Calu3 (cell line): ENCODE measurements at regions not wholly inside any gene's neighbourhood (a gene's known extent, or its start where the extent isn't known, plus 50 kb on each side); places are given as distances from the start of the nearest gene placed in this dataset.

Source experiments
- BruUV-seq: library from RNA; stranded (reverse); fragments of 400-500 nt; replicated peaks from 2 replicates; lab custom pipeline; 2021; lab: Mats Ljungman, UMichigan
- CTCF ChIA-PET: fragments of 300-600 bp; sonication (Branson Sonifier 250); formaldehyde crosslinking; loops from one replicate; lab custom pipeline; 2022; ENCODE audit warnings: antibody characterized with exemption; lab: Charles Lee
- DNase-seq: peaks from one replicate; pipeline ENCODE4 v3.0.0; 2022
- H3K27ac Mint-ChIP-seq: one replicate; pipeline ENCODE4 v1.8.0; 2022; ENCODE audit warnings: mixed read lengths; ENCODE audit not compliant: unreplicated experiment
- H3K27me3 Mint-ChIP-seq: one replicate; pipeline ENCODE4 v1.8.0; 2022; ENCODE audit warnings: mixed read lengths; ENCODE audit not compliant: unreplicated experiment
- H3K36me3 Mint-ChIP-seq: one replicate; pipeline ENCODE4 v1.8.0; 2022; ENCODE audit warnings: mild to moderate bottlenecking, moderate library complexity, mixed read lengths; ENCODE audit not compliant: insufficient read depth, unreplicated experiment
- H3K4me1 Mint-ChIP-seq: one replicate; pipeline ENCODE4 v1.8.0; 2022; ENCODE audit warnings: mild to moderate bottlenecking, low read depth, mixed read lengths; ENCODE audit not compliant: unreplicated experiment
- H3K4me3 Mint-ChIP-seq: one replicate; pipeline ENCODE4 v1.8.0; 2022; ENCODE audit warnings: mild to moderate bottlenecking, low read depth, moderate library complexity, mixed read lengths; ENCODE audit not compliant: unreplicated experiment
- H3K9me3 Mint-ChIP-seq: one replicate; pipeline ENCODE4 v1.8.0; 2022; ENCODE audit warnings: low read depth, mixed read lengths; ENCODE audit not compliant: unreplicated experiment
- intact Hi-C: fragments of 100-400 bp; cut with micrococcal nuclease; formaldehyde crosslinking; loops from one replicate; pipeline ENCODE4 v1.10.0; 2022; ENCODE audit not compliant: unreplicated experiment
- TF ChIP-seq, protein P1 (sequence below): fragments of 200-600 bp; IDR thresholded peaks from one replicate; pipeline ENCODE4 v1.8.0; 2022; ENCODE audit warnings: antibody characterized with exemption; ENCODE audit not compliant: unreplicated experiment

DNA sequence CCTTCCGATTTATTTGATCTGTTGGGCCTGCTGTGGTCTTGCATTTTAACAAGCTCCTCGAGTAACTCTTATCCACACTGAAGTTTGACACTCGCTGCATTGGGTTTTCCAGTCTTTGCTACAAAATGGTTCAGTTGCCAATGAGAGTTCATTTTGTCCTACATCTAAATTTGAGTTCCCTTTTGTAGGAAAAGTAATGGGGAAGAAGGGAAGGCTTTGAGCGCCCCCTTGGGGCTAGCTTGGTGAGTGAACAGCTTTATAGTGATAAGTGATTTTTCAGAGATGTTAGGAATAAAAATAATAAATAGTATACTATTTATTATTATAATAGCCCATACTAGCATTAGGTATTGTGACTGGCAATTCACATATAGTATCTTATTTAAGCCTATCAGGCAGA lies 89.9 kb upstream of the GNAQ start:
- DNase-seq, result peak; percentile 61
- H3K27ac Mint-ChIP-seq, result no peak overlapping the region
- H3K27me3 Mint-ChIP-seq, result peaks cover 20% of the 10 kb centered on the region
- no peaks in the 10 kb centered on the region for H3K9me3 Mint-ChIP-seq
- no TSS peak for BruUV-seq
- TF ChIP-seq, protein P1, sequence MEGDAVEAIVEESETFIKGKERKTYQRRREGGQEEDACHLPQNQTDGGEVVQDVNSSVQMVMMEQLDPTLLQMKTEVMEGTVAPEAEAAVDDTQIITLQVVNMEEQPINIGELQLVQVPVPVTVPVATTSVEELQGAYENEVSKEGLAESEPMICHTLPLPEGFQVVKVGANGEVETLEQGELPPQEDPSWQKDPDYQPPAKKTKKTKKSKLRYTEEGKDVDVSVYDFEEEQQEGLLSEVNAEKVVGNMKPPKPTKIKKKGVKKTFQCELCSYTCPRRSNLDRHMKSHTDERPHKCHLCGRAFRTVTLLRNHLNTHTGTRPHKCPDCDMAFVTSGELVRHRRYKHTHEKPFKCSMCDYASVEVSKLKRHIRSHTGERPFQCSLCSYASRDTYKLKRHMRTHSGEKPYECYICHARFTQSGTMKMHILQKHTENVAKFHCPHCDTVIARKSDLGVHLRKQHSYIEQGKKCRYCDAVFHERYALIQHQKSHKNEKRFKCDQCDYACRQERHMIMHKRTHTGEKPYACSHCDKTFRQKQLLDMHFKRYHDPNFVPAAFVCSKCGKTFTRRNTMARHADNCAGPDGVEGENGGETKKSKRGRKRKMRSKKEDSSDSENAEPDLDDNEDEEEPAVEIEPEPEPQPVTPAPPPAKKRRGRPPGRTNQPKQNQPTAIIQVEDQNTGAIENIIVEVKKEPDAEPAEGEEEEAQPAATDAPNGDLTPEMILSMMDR, result no peak
- H3K4me1 Mint-ChIP-seq, result no peaks in the 10 kb centered on the region
- H3K36me3 Mint-ChIP-seq, result no peaks in the 10 kb centered on the region
- CTCF ChIA-PET, result interaction anchor here (1.0 kb wide), 2 partner anchors 144 to 370 kb away, joined by 3 to 15 read pairs; no protein-coding TSS in a partner anchor
- H3K4me3 Mint-ChIP-seq, result no peak overlapping the region
- intact Hi-C loops, result loop anchor here (1.0 to 5.0 kb wide), 4 partner anchors 84 to 666 kb away; no protein-coding TSS in a partner anchor

DNA sequence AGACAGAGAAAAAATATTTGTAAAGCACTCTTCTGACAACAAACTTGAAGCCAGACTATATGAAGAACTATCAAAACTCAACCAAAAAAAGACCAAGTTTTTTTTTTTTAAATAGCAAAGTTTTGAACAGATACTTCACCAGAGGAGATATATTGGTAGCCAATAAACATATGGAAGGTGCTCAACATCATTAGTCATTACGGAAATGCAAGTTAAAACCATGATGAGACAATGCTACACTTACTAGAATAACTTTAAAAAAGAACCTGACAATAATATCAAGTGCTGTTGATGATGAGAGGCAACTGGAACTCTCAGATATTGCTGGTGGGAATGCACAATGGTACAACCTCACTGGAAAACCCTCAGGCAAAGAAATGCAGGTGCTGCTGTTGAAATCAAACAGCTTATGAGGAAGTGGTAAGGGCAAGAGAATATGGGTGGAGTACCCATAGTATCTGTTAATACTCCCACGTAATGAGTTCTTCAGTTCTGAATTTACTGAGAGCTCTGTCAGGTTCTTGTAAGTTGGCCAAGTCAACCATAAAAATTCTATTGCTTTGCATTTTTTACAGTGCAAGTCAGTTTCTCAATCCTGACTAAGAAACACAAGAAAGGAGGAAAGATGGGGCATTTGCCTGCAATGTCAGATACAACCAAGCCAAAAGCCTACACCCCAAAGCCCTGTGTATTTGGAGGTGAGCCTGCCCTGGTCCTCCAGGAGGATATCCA lies 87.3 kb upstream of the GNAQ start:
- no peak for DNase-seq
- H3K9me3 Mint-ChIP-seq, result no peaks in the 10 kb centered on the region
- H3K4me1 Mint-ChIP-seq, result no peaks in the 10 kb centered on the region
- no peaks in the 10 kb centered on the region for H3K36me3 Mint-ChIP-seq
- H3K27ac Mint-ChIP-seq, result no peak overlapping the region
- intact Hi-C loops, result loop anchor here (5.0 to 10.0 kb wide), 2 partner anchors 277 to 454 kb away; no protein-coding TSS in a partner anchor
- TF ChIP-seq, protein P1, result no peak
- no TSS peak for BruUV-seq
- CTCF ChIA-PET, result interaction anchor here (1.8 kb wide), 1 partner anchor 142 kb away, joined by 4 read pairs; no protein-coding TSS in a partner anchor
- H3K27me3 Mint-ChIP-seq, result no peaks in the 10 kb centered on the region
- no peak overlapping the region for H3K4me3 Mint-ChIP-seq

GRCh38 chr9:78115073-78115472 lies 83.5 kb upstream of the GNAQ start:
- no peak for DNase-seq
- Mint-ChIP-seq H3K9me3 (no peaks in the 10 kb centered on the region), H3K4me1 (no peaks in the 10 kb centered on the region), H3K27me3 (no peaks in the 10 kb centered on the region), H3K27ac (no peak overlapping the region), H3K4me3 (no peak overlapping the region), H3K36me3 (no peaks in the 10 kb centered on the region)
- BruUV-seq, result no TSS peak
- CTCF ChIA-PET, result no interaction called here
- intact Hi-C loops, result loop anchor here (5.0 to 10.0 kb wide), 2 partner anchors 273 to 450 kb away; no protein-coding TSS in a partner anchor
- TF ChIP-seq, protein P1, result no peak

DNA sequence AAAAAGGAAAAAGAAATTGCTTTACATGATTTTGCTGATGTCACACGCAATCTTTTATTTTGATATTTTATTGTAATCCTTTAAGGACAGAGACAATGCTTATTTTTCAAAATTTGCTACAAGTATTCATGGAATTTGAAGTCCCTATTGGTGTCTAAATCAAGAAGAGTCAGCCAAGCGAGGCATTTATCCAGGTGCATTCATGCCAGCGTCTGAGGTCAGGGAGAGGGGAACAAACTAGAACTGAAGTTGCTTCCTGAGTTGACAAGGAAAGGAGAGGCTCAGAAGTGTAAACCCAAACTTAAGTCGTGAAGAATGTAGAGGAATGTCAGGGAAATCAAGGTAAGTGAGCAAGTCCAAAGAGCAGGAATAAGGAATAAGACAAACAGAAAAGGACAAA lies 83.0 kb upstream of the GNAQ start:
- Mint-ChIP-seq H3K27ac (no peak overlapping the region), H3K4me1 (no peaks in the 10 kb centered on the region), H3K4me3 (no peak overlapping the region), H3K27me3 (no peaks in the 10 kb centered on the region), H3K9me3 (no peaks in the 10 kb centered on the region), H3K36me3 (no peaks in the 10 kb centered on the region)
- intact Hi-C loops, result loop anchor here (10.0 kb wide), 1 partner anchor 450 kb away; no protein-coding TSS in a partner anchor
- DNase-seq, result no peak
- BruUV-seq, result no TSS peak
- CTCF ChIA-PET, result no interaction called here
- TF ChIP-seq, protein P1, result no peak
